K562 (cell line): ENCODE measurements at regions not wholly inside any gene's neighbourhood (a gene's known extent, or its start where the extent isn't known, plus 50 kb on each side); places are given as distances from the start of the nearest gene placed in this dataset.

Source experiments
- FOXM1 ChIP-seq, 2 experiments: fragments of 450-650 bp in 1 of 2; sonication (generic) in 1 of 2; formaldehyde crosslinking in 1 of 2; IDR thresholded peaks; 2 replicates each; pipeline versions ENCODE4 v1.6.1 to v1.9.0; 2017 to 2022; ENCODE audit warnings: low read depth in 2 of 2, mild to moderate bottlenecking in 2 of 2, missing genetic modification reagents in 1 of 2, moderate library complexity in 1 of 2
- HDAC6 ChIP-seq: IDR thresholded peaks from 2 replicates; pipeline ENCODE4 v1.6.1; 2012; ENCODE audit warnings: low read depth, mild to moderate bottlenecking, control low read depth, inconsistent platforms, low read length, moderate library complexity
- HMGN3 ChIP-seq: IDR thresholded peaks from 2 replicates; pipeline ENCODE4 v1.6.1; 2011; ENCODE audit warnings: borderline replicate concordance, low read depth, mild to moderate bottlenecking, mixed read lengths, low read length; ENCODE audit not compliant: insufficient read length; ENCODE audit errors: extremely low read depth
- JUND ChIP-seq, 2 experiments: IDR thresholded peaks; 2 replicates in 1 of 2; 3 replicates in 1 of 2; pipeline ENCODE4 v1.6.1; 2011; ENCODE audit warnings: borderline replicate concordance in 2 of 2, low read depth in 2 of 2, low read length in 2 of 2, improper control_type of control experiment in 1 of 2, missing biosample characterization in 1 of 2, missing genetic modification characterization in 1 of 2, missing genetic modification reagents in 1 of 2
- MAX ChIP-seq: sonication (generic); formaldehyde crosslinking; IDR thresholded peaks from 2 replicates; pipeline ENCODE4 v1.9.0; 2022; ENCODE audit warnings: mild to moderate bottlenecking, missing genetic modification reagents
- POLR2A ChIP-seq: fragments of 450-650 bp; conservative IDR thresholded peaks from 2 replicates; pipeline ENCODE4 v1.6.1; 2016
- POLR2AphosphoS5 ChIP-seq: IDR thresholded peaks from 2 replicates; pipeline ENCODE4 v1.6.1; 2011; ENCODE audit warnings: mild to moderate bottlenecking, low read depth, low read length, moderate library complexity; ENCODE audit not compliant: control insufficient read depth, insufficient read depth
- ZEB2 ChIP-seq: fragments of 450-650 bp; IDR thresholded peaks from 2 replicates; pipeline ENCODE4 v1.6.1; 2016
- ZNF175 ChIP-seq: fragments of 200-800 bp; sonication (Bioruptor generic); IDR thresholded peaks from 2 replicates; pipeline ENCODE4 v1.6.1; 2016; ENCODE audit warnings: low read depth, mild to moderate bottlenecking, missing genetic modification characterization, missing compliant biosample characterization
- TF ChIP-seq, protein P1 (sequence below), 3 experiments: IDR thresholded peaks in 2 of 3; conservative IDR thresholded peaks in 1 of 3; 2 replicates each; pipeline ENCODE4 v1.5.1; 2011 to 2012; ENCODE audit warnings: low read length in 3 of 3, mild to moderate bottlenecking in 3 of 3, control low read depth in 2 of 3, improper control_type of control experiment in 1 of 3, inconsistent platforms in 1 of 3, low read depth in 1 of 3, mixed read lengths in 1 of 3, moderate library complexity in 1 of 3; ENCODE audit not compliant: insufficient read depth in 2 of 3

DNA sequence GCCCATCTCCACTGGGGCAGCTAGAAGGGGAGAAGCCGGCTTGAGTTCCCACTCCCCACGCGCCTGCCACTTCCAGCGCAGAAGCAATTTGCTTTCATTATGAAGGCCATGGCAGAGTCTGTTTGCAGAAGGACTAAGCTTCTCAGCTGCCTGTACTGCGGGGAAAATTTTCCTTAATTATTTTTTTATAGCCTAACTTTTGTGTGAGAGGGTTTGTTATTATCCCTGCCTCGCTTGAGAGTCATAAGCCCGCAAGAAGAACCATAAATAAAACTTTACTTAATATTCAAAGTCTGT, 56.0 kb upstream of the DLK1 start:
- TF ChIP-seq POLR2A = no peak
- no peak for TF ChIP-seq FOXM1 (IDR thresholded peaks at IDR 0.05; ENCODE audit: low read depth)
- no peak for TF ChIP-seq FOXM1 (CRISPR knock-in tag; IDR thresholded peaks at IDR 0.05; ENCODE audit: low read depth)
- TF ChIP-seq POLR2AphosphoS5 = no peak
- TF ChIP-seq HDAC6 = no peak
- TF ChIP-seq, protein P1, sequence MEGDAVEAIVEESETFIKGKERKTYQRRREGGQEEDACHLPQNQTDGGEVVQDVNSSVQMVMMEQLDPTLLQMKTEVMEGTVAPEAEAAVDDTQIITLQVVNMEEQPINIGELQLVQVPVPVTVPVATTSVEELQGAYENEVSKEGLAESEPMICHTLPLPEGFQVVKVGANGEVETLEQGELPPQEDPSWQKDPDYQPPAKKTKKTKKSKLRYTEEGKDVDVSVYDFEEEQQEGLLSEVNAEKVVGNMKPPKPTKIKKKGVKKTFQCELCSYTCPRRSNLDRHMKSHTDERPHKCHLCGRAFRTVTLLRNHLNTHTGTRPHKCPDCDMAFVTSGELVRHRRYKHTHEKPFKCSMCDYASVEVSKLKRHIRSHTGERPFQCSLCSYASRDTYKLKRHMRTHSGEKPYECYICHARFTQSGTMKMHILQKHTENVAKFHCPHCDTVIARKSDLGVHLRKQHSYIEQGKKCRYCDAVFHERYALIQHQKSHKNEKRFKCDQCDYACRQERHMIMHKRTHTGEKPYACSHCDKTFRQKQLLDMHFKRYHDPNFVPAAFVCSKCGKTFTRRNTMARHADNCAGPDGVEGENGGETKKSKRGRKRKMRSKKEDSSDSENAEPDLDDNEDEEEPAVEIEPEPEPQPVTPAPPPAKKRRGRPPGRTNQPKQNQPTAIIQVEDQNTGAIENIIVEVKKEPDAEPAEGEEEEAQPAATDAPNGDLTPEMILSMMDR (IDR thresholded peaks at IDR 0.05 in 2 of 3, conservative IDR thresholded peaks at IDR 0.05 in 1 of 3; ENCODE audit: insufficient read depth in 2 of 3, low read depth in 1 of 3, low read length in 3 of 3) = no peak
- TF ChIP-seq HMGN3 = no peak
- no peak for TF ChIP-seq ZEB2
- TF ChIP-seq MAX (CRISPR knock-in tag) = no peak
- TF ChIP-seq JUND (IDR thresholded peaks at IDR 0.05; ENCODE audit: borderline replicate concordance, low read depth, low read length) = no peak
- no peak for TF ChIP-seq JUND (tag; IDR thresholded peaks at IDR 0.05; ENCODE audit: borderline replicate concordance, low read depth, low read length)
- no peak for TF ChIP-seq ZNF175 (CRISPR knock-in tag)
